HG02763 (cell line): ENCODE measurements at regions not wholly inside any gene's neighbourhood (a gene's known extent, or its start where the extent isn't known, plus 50 kb on each side); places are given as distances from the start of the nearest gene placed in this dataset.

Experiments
- ATAC-seq: cut with Tn5 transposase; IDR thresholded peaks from one replicate; pipeline ENCODE4 v1.9.1; 2021; ENCODE audit warnings: mild to moderate bottlenecking, moderate library complexity; ENCODE audit not compliant: unreplicated experiment

GRCh38 chr1:209504571-209504970 lies 78.9 kb upstream of the CAMK1G start:
- ATAC-seq, result no peak

GRCh38 chr1:209505044-209505443 lies 78.5 kb upstream of the CAMK1G start:
- no peak for ATAC-seq

GRCh38 chr1:209506101-209506500 lies 77.4 kb upstream of the CAMK1G start:
- ATAC-seq, result no peak

DNA sequence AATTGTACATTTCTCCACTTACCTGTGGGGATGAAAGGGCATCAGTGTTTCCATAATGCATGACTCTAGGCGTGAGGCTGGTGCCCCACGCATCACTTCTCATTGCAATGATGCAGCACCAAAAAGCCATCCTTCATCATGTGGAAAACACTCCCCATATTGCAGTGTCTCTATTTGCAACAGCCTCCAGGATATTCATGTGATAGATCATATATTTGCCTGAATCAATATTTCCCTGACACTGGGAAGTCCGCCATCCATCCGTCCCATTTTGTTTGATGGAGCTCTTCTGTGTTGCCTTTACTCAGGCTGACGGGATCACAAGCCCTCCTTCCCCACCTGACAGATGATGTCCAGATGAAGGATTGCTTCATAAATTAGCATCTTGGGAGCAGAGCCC lies 74.5 kb upstream of the CAMK1G start:
- no peak for ATAC-seq

- no peak for ATAC-seq
Observed at GRCh38 chr1:209510063-209510462, 73.5 kb upstream of the CAMK1G start.

- ATAC-seq, result no peak
Observed at GRCh38 chr1:209511169-209511568, 72.3 kb upstream of the CAMK1G start.

DNA sequence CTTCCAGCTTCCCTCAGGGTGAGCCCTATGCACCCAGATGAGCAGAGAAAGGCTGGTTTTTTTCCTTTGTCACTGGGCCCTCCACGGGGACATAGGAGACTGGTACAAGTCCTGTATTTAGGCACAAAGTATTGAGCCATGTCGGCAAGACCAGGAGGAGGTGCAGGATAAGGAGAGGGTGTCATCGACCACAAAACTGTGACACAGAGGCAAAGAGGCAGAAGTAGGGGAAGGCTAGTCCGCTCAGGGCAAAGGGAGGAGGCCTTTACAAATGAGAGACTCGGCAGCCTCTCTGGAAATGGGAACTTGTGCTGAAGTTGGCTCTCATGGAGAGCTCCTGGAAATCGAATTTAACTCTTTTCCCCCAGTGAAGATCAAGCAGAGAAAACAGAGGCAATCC lies 70.7 kb upstream of the CAMK1G start:
- no peak for ATAC-seq

DNA sequence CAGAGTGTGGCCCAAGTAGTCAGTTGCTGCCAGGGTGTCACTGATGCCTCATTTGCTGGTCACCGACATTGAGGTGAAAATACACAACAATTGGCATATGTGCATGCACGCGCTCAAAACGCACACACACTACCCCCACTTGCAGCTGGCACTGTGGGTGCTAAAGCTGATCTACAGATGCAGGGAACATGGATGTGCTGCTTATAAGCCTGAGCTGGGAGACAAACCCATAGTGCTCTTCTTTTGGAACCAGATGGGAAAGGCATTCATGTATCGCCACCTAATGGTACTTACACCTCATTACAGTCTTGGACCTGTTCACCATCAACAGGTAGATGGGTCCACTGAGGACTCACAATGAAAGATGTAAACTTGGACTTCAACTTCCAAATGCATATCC lies 70.3 kb upstream of the CAMK1G start:
- ATAC-seq, result no peak

- ATAC-seq, result no peak
Observed at GRCh38 chr1:209516771-209517680, 66.5 kb upstream of the CAMK1G start.

GRCh38 chr1:209517681-209518050 lies 65.8 kb upstream of the CAMK1G start:
- ATAC-seq, result no peak

GRCh38 chr1:209519786-209520185 lies 63.7 kb upstream of the CAMK1G start:
- no peak for ATAC-seq

DNA sequence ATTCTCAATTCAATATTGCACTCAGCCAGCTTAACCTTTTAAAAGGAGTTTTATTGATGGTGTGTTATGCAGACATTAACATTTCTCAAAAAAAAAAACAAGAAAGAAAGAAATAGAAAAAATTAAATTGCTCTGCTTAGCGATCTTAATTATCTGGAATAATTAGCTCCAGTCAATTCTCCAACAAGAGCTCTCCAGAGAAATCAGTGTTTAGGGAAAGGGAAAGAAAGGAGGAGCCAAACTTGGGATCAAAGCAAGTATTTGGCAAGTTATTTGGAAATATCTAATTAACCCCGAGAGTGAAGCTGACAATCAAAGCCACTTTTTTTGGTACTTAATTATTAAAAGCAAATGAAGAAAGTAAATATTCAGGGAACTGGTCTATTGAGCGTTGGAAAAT lies 60.7 kb upstream of the CAMK1G start:
- no peak for ATAC-seq

DNA sequence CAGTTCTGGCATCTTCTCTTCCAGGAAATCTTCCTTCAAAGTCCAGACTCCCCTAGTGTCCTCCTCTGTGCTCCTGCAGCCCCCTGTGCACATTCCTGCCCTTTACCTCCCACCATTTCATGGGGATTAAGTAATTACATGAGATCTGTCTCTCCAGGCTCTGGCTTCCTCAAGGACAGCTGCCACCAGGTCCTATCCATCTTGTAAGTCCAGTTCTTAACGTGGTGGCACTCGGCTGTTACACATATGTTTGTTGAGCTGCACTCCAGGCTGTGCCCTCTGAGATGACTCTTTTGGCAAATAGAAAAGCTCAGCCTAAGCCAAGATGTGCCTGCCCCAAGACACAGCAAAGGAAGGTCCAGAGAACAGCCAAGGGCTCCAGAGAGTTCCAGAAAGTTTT lies 57.4 kb upstream of the CAMK1G start:
- no peak for ATAC-seq

GRCh38 chr1:209527372-209527771 lies 56.1 kb upstream of the CAMK1G start:
- ATAC-seq, result no peak

- ATAC-seq, result no peak
Observed at GRCh38 chr1:209527993-209528717, 55.4 kb upstream of the CAMK1G start.

DNA sequence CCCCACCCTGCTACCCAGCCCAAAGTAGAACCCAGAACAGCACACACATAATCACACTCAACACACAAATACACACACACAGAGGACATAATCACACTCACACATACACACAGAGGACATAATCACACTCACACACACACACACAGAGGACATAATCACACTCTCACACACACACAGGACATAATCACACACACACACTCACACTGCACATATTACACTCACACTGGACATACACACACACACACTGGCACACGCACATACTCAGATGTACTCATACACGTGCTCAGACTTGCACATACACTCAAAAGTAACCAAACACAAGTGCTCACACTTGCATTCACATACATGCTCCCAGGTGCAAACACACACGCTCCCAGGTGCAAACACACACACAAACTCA lies 54.3 kb upstream of the CAMK1G start:
- no peak for ATAC-seq

GRCh38 chr1:209531006-209531405 lies 52.5 kb upstream of the CAMK1G start:
- no peak for ATAC-seq

- ATAC-seq, result no peak
Observed at GRCh38 chr1:209531549-209531948, 52.0 kb upstream of the CAMK1G start.
